Stimulated activated naive CD8-positive, alpha-beta T cell treated with anti-CD3 and anti-CD28 coated beads, Interleukin-15, amount 100 ng/mL, for 72 hours (primary cell): ENCODE measurements at regions not wholly inside any gene's neighbourhood (a gene's known extent, or its start where the extent isn't known, plus 50 kb on each side); places are given as distances from the start of the nearest gene placed in this dataset.

Source experiments
- ATAC-seq: fragments of 150-1000 bp; cut with Tn5 transposase; 2 replicates; pipeline ENCODE4 v1.10.0; 2021; ENCODE audit warnings: mild to moderate bottlenecking, moderate library complexity
- DNase-seq, 2 donors: peaks; one replicate each; pipeline ENCODE4 v3.0.0; 2021 to 2022
- H3K27ac Mint-ChIP-seq, 2 donors: one replicate each; pipeline ENCODE4 v1.8.0; 2022; ENCODE audit warnings: mild to moderate bottlenecking in 2 of 2, mixed read lengths in 2 of 2, moderate library complexity in 2 of 2
- H3K27me3 Mint-ChIP-seq: one replicate; pipeline ENCODE4 v1.8.0; 2022; ENCODE audit warnings: mixed read lengths
- H3K4me1 Mint-ChIP-seq: one replicate; pipeline ENCODE4 v1.8.0; 2022; ENCODE audit warnings: mild to moderate bottlenecking, mixed read lengths
- H3K4me3 Mint-ChIP-seq, 2 donors: one replicate each; pipeline ENCODE4 v1.8.0; 2022; ENCODE audit warnings: mild to moderate bottlenecking in 2 of 2, mixed read lengths in 2 of 2, moderate library complexity in 1 of 2
- H3K9me3 Mint-ChIP-seq, 2 donors: one replicate each; pipeline ENCODE4 v1.8.0; 2022; ENCODE audit warnings: mixed read lengths in 2 of 2

DNA sequence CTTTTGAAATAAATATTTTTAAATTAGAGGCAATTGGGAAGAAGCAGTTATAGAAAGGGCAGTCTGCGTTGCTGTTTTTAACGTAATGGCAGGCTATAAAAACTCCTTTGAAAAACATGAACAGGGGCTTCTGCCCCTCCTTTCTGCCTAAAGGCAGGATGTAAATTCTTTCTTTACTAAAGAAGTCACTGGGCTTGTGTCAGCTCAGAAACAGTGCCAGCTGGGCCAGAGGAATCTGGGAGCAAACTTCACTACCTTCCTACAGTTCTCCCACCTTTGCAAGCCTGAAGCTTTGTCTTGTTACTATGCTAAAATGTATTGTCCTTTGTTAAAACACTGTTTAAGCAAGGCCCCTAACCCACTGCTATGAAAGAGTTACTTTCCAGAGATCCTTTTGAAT is 1664.8 kb downstream of the RPA4 start:
- Mint-ChIP-seq H3K4me3 (no peak overlapping the region), H3K4me1 (no peaks in the 10 kb centered on the region), H3K27me3 (no peaks in the 10 kb centered on the region), H3K9me3 (no peaks in the 10 kb centered on the region), H3K27ac (no peak overlapping the region)
- no peak for DNase-seq
- ATAC-seq, result no peak

DNA sequence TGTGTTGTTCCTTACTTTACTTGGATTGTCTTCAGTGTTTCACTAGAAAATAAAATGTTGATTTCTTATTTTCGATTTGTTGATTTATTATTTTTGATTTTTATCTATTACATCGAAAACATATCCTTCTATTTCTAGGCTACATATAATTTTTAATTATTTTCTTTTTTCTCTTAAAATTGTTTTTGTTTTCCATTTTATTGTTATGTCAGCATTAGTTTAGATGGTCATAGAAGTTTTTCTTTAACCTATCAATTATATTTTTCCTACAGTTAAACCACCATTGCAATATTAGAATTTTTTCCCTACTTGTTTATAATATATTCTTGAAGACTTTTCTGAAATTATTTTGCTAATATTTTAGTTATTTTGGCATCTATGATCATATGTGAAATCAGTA is 1685.1 kb downstream of the RPA4 start:
- Mint-ChIP-seq H3K4me3 (no peak overlapping the region), H3K9me3 (no peaks in the 10 kb centered on the region), H3K27ac (no peak overlapping the region), H3K27me3 (no peaks in the 10 kb centered on the region), H3K4me1 (no peaks in the 10 kb centered on the region)
- no peak for ATAC-seq
- no peak for DNase-seq

DNA sequence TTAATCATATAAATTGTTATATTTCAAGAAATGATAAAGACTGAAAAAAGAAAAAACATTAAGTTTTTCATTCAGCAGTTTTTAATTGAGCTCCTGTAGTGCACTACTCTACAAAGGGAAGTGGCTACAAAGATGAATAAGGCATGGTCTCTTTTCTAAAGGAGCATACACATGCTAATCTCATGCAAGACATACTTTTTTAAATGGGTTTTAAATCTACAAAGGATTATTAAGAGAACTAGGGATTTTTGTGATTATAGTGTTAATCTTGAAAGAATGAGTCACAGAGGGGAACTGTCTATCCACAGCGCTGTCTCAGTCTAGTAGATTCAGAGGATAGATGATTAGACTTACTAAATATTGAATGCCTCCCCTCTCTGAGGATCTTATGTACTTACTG is 1722.2 kb downstream of the RPA4 start:
- no peaks in the 10 kb centered on the region for H3K27me3 Mint-ChIP-seq
- no peak overlapping the region for H3K27ac Mint-ChIP-seq
- H3K9me3 Mint-ChIP-seq, result no peaks in the 10 kb centered on the region
- H3K4me1 Mint-ChIP-seq, result no peaks in the 10 kb centered on the region
- DNase-seq (no peak), ATAC-seq (no peak)
- no peak overlapping the region for H3K4me3 Mint-ChIP-seq

DNA sequence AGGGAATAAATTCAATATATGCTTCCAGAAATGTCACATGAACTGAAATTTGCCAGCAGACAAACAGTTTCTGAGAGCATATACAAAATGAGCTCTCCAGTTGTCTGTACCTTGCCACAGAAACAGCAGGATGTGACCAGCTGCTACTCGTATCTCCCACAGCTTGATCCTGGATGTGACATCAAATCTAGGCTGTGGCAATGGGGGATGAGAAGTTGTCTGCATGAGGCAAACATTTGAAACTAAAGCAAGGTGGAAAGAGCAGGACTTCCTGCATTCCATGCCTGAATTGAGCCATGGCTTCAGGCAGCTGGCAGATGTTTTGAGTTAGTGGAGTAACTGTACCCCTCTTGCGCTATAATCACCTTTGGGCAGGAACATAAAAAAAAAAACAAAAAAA is 1724.0 kb downstream of the RPA4 start:
- ATAC-seq, result no peak
- DNase-seq, result no peak
- Mint-ChIP-seq H3K27ac (no peak overlapping the region), H3K4me1 (no peaks in the 10 kb centered on the region), H3K27me3 (no peaks in the 10 kb centered on the region), H3K9me3 (no peaks in the 10 kb centered on the region), H3K4me3 (no peak overlapping the region)

DNA sequence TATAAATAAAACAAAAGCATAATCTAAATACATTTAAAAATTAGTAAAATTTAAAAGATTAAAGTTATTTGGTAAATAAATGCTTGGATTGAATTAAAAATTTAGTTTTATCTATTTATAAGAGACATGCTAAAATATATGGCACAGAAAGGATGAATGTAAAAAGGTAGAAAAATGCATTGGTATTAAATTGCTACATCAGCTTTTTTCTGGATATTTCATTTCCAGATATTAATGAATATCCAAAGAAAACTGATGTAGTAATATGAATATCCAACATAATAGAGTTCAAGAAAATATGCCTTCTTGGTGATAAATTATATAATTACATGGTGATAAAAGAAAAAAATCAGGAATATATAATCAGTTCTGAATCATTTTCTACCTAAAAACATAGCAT is 1743.9 kb downstream of the RPA4 start:
- Mint-ChIP-seq H3K4me3 (no peak overlapping the region), H3K27ac (no peak overlapping the region), H3K27me3 (no peaks in the 10 kb centered on the region), H3K9me3 (no peaks in the 10 kb centered on the region), H3K4me1 (no peaks in the 10 kb centered on the region)
- DNase-seq (no peak), ATAC-seq (no peak)

DNA sequence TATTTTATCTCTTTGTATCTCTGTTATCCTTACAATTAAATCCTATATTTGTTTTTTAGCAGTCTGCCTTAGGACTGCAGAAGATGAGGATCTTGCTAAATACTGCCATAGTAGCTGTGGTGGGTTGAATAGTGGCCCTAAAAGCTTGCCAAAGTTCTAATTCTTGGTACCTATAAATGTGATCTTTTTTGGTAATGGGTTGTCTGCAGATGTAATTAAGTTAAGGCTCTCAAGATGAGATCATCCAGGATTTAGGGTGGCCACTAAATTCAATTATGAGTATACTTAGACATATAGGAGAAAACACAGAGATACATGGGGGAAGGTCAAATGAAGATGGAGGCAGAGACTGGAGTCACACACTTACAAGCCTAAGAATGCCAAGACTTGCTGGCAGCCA is 1753.7 kb downstream of the RPA4 start:
- DNase-seq (no peak), ATAC-seq (no peak)
- Mint-ChIP-seq H3K27me3 (no peaks in the 10 kb centered on the region), H3K4me3 (no peak overlapping the region), H3K4me1 (no peaks in the 10 kb centered on the region), H3K27ac (no peak overlapping the region), H3K9me3 (peaks cover 0 to 7% of the 10 kb centered on the region in 2 donors)

DNA sequence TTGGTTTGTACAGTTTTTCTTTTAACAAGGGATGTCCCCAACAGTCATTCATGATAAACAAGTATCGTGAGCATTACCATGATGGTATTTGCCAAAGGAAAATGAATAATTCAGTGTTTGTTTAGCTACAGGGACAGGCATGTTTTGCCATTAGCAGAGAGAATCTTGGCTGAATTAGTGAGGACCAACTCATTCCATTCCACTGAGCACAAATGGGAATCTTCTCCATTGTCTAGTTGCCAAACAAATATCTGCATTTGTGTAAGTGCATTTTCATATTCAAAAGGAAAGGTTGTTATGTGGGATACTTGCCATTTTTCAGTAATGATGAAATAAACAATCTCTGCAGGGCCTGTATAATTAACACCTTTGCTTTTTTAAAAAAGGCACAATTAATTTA is 1762.6 kb downstream of the RPA4 start:
- no peak for DNase-seq
- H3K27me3 Mint-ChIP-seq, result no peaks in the 10 kb centered on the region
- H3K9me3 Mint-ChIP-seq, result no peaks in the 10 kb centered on the region
- no peaks in the 10 kb centered on the region for H3K4me1 Mint-ChIP-seq
- H3K4me3 Mint-ChIP-seq, result no peak overlapping the region
- ATAC-seq, result no peak
- no peak overlapping the region for H3K27ac Mint-ChIP-seq

DNA sequence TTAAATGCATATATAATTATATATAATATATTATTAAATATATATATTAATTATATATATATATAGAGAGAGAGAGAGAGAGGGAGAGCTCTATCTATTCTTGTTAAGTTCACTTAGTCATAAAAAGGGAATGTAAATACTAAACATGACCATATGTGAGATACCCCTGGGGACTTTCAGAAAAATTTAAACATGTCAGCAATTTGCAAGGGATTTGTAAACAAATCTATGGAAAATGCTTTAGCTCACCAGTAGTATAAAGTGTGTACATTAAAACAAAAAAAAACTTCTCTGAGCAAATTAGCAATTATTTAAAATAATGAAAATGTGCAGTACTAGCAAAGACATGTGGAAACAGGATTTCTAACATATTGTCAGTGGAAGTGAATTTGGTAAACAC is 1755.5 kb downstream of the PCDH19 start:
- H3K4me1 Mint-ChIP-seq, result no peaks in the 10 kb centered on the region

More for the DNA sequence above, 1755.5 kb downstream of the PCDH19 start:
- H3K27ac Mint-ChIP-seq, result no peak overlapping the region
- no peak overlapping the region for H3K4me3 Mint-ChIP-seq
- H3K9me3 Mint-ChIP-seq, result no peaks in the 10 kb centered on the region
- ATAC-seq, result no peak
- no peaks in the 10 kb centered on the region for H3K27me3 Mint-ChIP-seq
- DNase-seq, result no peak
